ENCODE measurements at regions not wholly inside any gene's neighbourhood (a gene's known extent, or its start where the extent isn't known, plus 50 kb on each side); places are given as distances from the start of the nearest gene placed in this dataset.

- TF ChIP-seq, protein P1, sequence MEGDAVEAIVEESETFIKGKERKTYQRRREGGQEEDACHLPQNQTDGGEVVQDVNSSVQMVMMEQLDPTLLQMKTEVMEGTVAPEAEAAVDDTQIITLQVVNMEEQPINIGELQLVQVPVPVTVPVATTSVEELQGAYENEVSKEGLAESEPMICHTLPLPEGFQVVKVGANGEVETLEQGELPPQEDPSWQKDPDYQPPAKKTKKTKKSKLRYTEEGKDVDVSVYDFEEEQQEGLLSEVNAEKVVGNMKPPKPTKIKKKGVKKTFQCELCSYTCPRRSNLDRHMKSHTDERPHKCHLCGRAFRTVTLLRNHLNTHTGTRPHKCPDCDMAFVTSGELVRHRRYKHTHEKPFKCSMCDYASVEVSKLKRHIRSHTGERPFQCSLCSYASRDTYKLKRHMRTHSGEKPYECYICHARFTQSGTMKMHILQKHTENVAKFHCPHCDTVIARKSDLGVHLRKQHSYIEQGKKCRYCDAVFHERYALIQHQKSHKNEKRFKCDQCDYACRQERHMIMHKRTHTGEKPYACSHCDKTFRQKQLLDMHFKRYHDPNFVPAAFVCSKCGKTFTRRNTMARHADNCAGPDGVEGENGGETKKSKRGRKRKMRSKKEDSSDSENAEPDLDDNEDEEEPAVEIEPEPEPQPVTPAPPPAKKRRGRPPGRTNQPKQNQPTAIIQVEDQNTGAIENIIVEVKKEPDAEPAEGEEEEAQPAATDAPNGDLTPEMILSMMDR (IDR thresholded peaks at IDR 0.05) = no peak
- TF ChIP-seq POLR2A (IDR thresholded peaks at IDR 0.05) = no peak
These were observed 359.4 kb upstream of the ADAMTS5 start for GRCh38 chr21:27326301-27326700.

Data from uterus (tissue), 2 donors.